ENCODE measurements at regions not wholly inside any gene's neighbourhood (a gene's known extent, or its start where the extent isn't known, plus 50 kb on each side); places are given as distances from the start of the nearest gene placed in this dataset.

DNA sequence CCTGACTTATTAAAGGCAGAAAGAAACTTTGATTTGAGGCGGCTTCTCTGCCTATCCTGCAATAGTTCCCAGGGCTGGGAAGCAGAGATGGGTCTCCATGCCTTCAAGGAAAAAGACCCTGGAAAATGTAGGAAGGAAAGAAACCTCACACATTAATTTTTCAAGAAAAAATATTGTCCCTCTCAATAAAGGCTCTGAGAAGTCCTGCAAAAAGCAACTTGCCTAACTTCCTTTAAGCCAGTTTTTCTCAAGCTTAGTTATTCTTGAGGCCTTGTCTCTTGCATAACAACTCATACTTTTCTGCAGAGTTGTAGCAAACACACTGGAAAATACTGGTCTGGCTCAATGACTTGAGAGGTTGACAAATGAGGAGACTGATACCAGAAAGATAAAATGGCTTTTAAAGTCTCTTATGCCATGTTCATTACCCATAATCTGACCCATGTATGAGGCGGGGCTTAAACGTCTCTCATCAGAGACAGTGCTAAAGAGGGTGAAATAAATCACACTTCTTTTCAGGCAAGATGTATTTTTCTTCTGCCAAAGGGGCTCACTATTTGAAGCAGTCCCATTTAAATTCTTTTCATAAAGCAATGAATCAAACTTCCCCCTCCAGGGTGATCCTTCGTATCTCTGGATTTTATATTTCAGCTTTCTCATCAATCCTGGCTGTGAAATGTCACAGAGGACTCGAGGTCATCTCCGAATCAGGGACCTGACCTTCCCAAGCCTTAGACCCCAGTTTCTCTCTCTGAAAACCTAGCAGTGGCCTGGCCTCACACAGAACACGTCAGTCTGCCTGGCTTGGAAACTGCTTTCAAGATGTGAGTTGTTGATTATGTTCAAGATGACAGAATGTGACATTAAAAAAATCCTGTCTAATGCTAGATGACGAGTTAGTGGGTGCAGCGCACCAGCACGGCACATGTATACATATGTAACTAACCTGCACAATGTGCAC is 82.3 kb upstream of the KCNG1 start:
- Histone ChIP-seq H3K36me3 (no peaks in the 10 kb centered on the region), H3K4me1 (ENCODE audit: insufficient read depth) (no peaks in the 10 kb centered on the region), H3K27ac (no peak overlapping the region), H3K9me3 (no peaks in the 10 kb centered on the region), H3K27me3 (no peaks in the 10 kb centered on the region), H3K4me3 (no peak overlapping the region)
- WGBS, 3 donors = 61 to 72% (median 64%) methylated on average over 10 of the region's 10 CpGs
- no peak for DNase-seq
- TF ChIP-seq POLR2A (IDR thresholded peaks at IDR 0.05) (no peak), EP300 (IDR thresholded peaks at IDR 0.05) (no peak)
- TF ChIP-seq, protein P1, sequence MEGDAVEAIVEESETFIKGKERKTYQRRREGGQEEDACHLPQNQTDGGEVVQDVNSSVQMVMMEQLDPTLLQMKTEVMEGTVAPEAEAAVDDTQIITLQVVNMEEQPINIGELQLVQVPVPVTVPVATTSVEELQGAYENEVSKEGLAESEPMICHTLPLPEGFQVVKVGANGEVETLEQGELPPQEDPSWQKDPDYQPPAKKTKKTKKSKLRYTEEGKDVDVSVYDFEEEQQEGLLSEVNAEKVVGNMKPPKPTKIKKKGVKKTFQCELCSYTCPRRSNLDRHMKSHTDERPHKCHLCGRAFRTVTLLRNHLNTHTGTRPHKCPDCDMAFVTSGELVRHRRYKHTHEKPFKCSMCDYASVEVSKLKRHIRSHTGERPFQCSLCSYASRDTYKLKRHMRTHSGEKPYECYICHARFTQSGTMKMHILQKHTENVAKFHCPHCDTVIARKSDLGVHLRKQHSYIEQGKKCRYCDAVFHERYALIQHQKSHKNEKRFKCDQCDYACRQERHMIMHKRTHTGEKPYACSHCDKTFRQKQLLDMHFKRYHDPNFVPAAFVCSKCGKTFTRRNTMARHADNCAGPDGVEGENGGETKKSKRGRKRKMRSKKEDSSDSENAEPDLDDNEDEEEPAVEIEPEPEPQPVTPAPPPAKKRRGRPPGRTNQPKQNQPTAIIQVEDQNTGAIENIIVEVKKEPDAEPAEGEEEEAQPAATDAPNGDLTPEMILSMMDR (IDR thresholded peaks at IDR 0.05) = no peak
- intact Hi-C loops (cut with DNase I) = no loop called here

DNA sequence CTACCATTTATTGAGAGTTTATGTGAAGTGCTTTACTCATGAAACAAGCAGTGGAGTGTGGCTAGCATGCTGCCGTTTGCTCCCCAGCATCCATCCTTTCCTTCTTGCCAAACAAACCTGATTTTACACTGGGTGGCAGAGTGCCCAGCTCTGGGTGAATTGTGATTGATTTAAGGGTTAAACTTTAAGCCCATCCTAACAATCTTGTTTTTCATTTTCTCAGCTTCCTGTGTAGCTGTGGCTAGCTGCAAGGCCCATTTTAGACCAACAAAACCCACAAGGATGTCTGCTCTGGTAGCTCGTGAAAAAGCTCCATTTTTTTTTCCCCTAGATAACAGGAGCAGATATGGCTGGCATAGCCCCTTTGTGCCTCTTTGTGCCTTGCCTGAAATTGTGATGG is 77.7 kb upstream of the KCNG1 start:
- Histone ChIP-seq H3K36me3 (no peaks in the 10 kb centered on the region), H3K4me1 (ENCODE audit: insufficient read depth) (no peaks in the 10 kb centered on the region), H3K4me3 (no peak overlapping the region), H3K9me3 (no peaks in the 10 kb centered on the region), H3K27me3 (no peaks in the 10 kb centered on the region), H3K27ac (no peak overlapping the region)
- no peak for TF ChIP-seq EP300 (IDR thresholded peaks at IDR 0.05)
- TF ChIP-seq, protein P1 (IDR thresholded peaks at IDR 0.05) = no peak
- TF ChIP-seq POLR2A (IDR thresholded peaks at IDR 0.05) = no peak
- no peak for DNase-seq
- 59 to 70% (median 69%) methylated on average over 2 of the region's 2 CpGs for WGBS, 3 donors
- intact Hi-C loops (cut with DNase I) = no loop called here

DNA sequence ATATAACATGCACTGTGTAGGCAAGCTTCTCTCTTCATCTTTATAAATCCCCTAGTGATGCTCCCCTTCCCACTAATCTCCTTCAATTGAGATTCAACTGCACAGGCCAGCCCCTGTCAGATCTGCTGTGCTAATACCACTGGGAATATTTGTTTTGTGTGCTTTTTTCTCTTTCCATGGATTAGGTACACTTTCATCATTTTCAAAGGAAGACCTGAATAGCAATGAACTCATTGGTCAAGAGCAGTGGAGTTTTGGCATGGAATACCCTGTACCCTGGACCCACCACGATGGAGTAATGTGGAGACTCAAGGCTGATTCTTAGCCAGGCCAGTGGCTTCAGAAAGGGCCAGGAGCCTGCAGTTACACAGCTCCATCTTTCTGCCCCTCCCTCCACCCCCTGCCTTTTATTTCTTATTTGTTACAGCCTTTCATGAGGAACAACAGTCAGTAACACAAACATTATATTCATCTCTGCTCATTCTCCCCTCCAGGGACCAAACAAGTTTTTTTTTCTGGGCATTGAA is 75.4 kb upstream of the KCNG1 start:
- intact Hi-C loops (cut with DNase I) = no loop called here
- TF ChIP-seq EP300 (IDR thresholded peaks at IDR 0.05) (no peak), POLR2A (IDR thresholded peaks at IDR 0.05) (no peak)
- TF ChIP-seq, protein P1 (IDR thresholded peaks at IDR 0.05) = no peak
- DNase-seq = no peak
- WGBS, 3 donors = 10 to 39% (median 31%) methylated on average over 1 of the region's 1 CpG
- Histone ChIP-seq H3K36me3 (no peaks in the 10 kb centered on the region), H3K9me3 (no peaks in the 10 kb centered on the region), H3K4me1 (ENCODE audit: insufficient read depth) (no peaks in the 10 kb centered on the region), H3K27ac (no peak overlapping the region), H3K4me3 (no peak overlapping the region), H3K27me3 (no peaks in the 10 kb centered on the region)

DNA sequence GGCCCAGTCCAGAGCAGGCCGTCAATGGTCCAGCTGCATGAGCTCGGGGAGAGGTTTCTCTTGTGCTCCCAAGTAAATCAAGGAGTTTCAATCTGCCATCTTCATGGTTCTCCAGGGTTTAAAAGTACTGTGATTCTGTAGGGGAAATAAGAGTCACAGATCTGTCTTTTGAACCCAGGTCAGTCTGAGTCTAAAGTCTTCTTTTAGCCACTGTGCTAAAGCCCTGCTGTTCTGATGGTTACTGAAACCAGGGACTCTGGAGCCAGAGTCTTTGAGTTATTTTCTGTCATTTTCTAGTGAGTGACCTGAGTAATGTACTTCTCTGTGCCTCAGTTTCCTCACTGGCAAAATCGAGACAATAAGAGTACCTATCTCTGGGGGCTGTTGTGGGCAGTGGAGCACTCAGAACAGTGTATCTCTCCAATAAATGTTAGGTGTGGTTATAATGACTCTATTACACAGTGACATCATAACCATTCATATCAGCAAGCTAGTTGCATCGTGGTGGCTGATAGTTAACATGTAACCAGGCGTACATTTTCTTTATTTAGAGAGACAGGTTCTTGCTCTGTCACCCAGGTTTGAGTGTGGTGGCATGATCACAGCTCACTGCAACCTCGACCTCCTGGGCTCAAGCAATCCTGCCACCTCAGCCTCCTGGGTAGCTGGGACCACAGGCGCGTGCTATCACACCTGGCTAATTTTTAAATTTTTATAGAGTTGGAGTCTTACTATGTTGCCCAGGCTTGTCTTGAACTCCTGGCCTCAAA is 74.6 kb upstream of the KCNG1 start:
- WGBS, 3 donors = 86 to 91% (median 88%) methylated on average over 8 of the region's 8 CpGs
- Histone ChIP-seq H3K27me3 (no peaks in the 10 kb centered on the region), H3K9me3 (no peaks in the 10 kb centered on the region), H3K27ac (no peak overlapping the region), H3K4me3 (no peak overlapping the region), H3K36me3 (no peaks in the 10 kb centered on the region), H3K4me1 (ENCODE audit: insufficient read depth) (peaks cover under 1% of the 10 kb centered on the region)
- DNase-seq = no peak
- TF ChIP-seq POLR2A (IDR thresholded peaks at IDR 0.05) (no peak), EP300 (IDR thresholded peaks at IDR 0.05) (no peak)
- TF ChIP-seq, protein P1 (IDR thresholded peaks at IDR 0.05) = no peak
- intact Hi-C loops (cut with DNase I) = no loop called here
